CD4-positive, alpha-beta memory T cell (primary cell): ENCODE measurements at regions not wholly inside any gene's neighbourhood (a gene's known extent, or its start where the extent isn't known, plus 50 kb on each side); places are given as distances from the start of the nearest gene placed in this dataset.
"Not testable (repeated sequence)": the region's sequence is repeated elsewhere in the genome, so short reads cannot be mapped to it uniquely, and the experiment has no call there.

Experiments
- CTCF ChIA-PET: fragments of 350-600 bp; sonication (Branson Sonifier 250); formaldehyde crosslinking; loops from one replicate; lab custom pipeline; 2021; ENCODE audit warnings: inconsistent platforms; ENCODE audit not compliant: partially characterized antibody; lab: Charles Lee
- POLR2A ChIA-PET: fragments of 350-600 bp; sonication (Branson Sonifier 250); formaldehyde crosslinking; loops from one replicate; lab custom pipeline; 2021; ENCODE audit not compliant: partially characterized antibody; lab: Charles Lee
- DNase-seq, 5 donors: peaks; one replicate each; pipeline versions ENCODE4 v3.0.0 to v3.0.0-alpha.2; 2020 to 2022; ENCODE audit warnings: mixed read lengths in 1 of 5
- H3K27ac ChIP-seq: one replicate; pipeline ENCODE4 v1.7.0; 2013; ENCODE audit warnings: low read depth, low read length
- H3K27me3 ChIP-seq: 2 replicates; pipeline ENCODE4 v1.7.0; 2013; ENCODE audit warnings: mild to moderate bottlenecking, low read length, moderate library complexity; ENCODE audit not compliant: insufficient read depth
- H3K36me3 ChIP-seq: 2 replicates; pipeline ENCODE4 v1.7.0; 2013; ENCODE audit warnings: mild to moderate bottlenecking, low read length, moderate library complexity; ENCODE audit not compliant: insufficient read depth
- H3K4me1 ChIP-seq: 2 replicates; pipeline ENCODE4 v1.7.0; 2013; ENCODE audit warnings: mild to moderate bottlenecking, low read length, moderate library complexity; ENCODE audit not compliant: insufficient read depth
- H3K4me3 ChIP-seq, 2 donors: one replicate each; pipeline ENCODE4 v1.7.0; 2013; ENCODE audit warnings: low read length in 2 of 2, mild to moderate bottlenecking in 1 of 2
- H3K9me3 ChIP-seq, 2 donors: one replicate each; pipeline ENCODE4 v1.7.0; 2013; ENCODE audit warnings: low read length in 2 of 2, control low read depth in 1 of 2; ENCODE audit not compliant: control insufficient read depth in 1 of 2
- H3K27ac Mint-ChIP-seq, 7 donors: one replicate each; pipeline ENCODE4 v1.8.0; 2020 to 2021; ENCODE audit warnings: mixed read lengths in 7 of 7, mild to moderate bottlenecking in 6 of 7, inconsistent platforms in 3 of 7, moderate library complexity in 3 of 7
- H3K27me3 Mint-ChIP-seq, 2 donors: one replicate each; pipeline ENCODE4 v1.8.0; 2020 to 2021; ENCODE audit warnings: mixed read lengths in 2 of 2
- H3K36me3 Mint-ChIP-seq, 2 donors: one replicate each; pipeline ENCODE4 v1.8.0; 2020 to 2021; ENCODE audit warnings: mixed read lengths in 2 of 2, inconsistent platforms in 1 of 2, mild to moderate bottlenecking in 1 of 2
- H3K4me1 Mint-ChIP-seq, 4 donors: one replicate each; pipeline ENCODE4 v1.8.0; 2020 to 2021; ENCODE audit warnings: mixed read lengths in 4 of 4, mild to moderate bottlenecking in 1 of 4
- H3K4me3 Mint-ChIP-seq, 8 donors: one replicate each; pipeline ENCODE4 v1.8.0; 2020 to 2021; ENCODE audit warnings: mixed read lengths in 8 of 8, mild to moderate bottlenecking in 7 of 8, moderate library complexity in 6 of 8, inconsistent platforms in 3 of 8
- H3K9me3 Mint-ChIP-seq, 8 donors: one replicate each; pipeline ENCODE4 v1.8.0; 2020 to 2021; ENCODE audit warnings: mixed read lengths in 8 of 8, mild to moderate bottlenecking in 5 of 8, inconsistent platforms in 3 of 8, moderate library complexity in 1 of 8
- intact Hi-C: fragments of 100-400 bp; cut with micrococcal nuclease; formaldehyde crosslinking; loops from one replicate; pipeline ENCODE4 v1.15.1; 2023

DNA sequence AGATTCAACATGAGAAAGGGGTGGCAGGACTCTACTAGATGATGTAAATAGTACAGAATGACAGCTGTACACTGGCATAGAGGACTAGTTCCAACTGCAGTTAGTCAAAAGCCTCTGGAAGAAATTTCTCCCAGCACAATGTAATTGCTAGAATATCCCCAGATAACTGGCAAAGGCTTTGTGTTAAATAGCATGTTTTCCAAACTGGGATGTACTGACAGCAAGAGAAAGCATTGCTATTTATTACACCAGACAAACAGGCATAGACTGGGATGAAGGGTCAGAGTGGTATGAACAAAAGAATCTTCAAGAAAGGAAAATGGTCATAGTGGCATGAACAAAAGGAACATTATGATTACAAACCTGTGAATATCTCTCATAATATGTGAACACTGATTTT lies 115.9 kb upstream of the CXADR start:
- ChIA-PET POLR2A (no interaction called here), CTCF (no interaction called here)
- Histone ChIP-seq H3K36me3 (no peaks in the 10 kb centered on the region), H3K27ac (no peak overlapping the region), H3K4me1 (no peaks in the 10 kb centered on the region), H3K27me3 (no peaks in the 10 kb centered on the region), H3K9me3 (no peaks in the 10 kb centered on the region), H3K4me3 (no peak overlapping the region)
- Mint-ChIP-seq H3K36me3 (no peaks in the 10 kb centered on the region), H3K27ac (no peak overlapping the region), H3K9me3 (no peaks in the 10 kb centered on the region), H3K4me3 (no peak overlapping the region), H3K4me1 (no peaks in the 10 kb centered on the region), H3K27me3 (no peaks in the 10 kb centered on the region)
- intact Hi-C loops = no loop called here
- DNase-seq = no peak

DNA sequence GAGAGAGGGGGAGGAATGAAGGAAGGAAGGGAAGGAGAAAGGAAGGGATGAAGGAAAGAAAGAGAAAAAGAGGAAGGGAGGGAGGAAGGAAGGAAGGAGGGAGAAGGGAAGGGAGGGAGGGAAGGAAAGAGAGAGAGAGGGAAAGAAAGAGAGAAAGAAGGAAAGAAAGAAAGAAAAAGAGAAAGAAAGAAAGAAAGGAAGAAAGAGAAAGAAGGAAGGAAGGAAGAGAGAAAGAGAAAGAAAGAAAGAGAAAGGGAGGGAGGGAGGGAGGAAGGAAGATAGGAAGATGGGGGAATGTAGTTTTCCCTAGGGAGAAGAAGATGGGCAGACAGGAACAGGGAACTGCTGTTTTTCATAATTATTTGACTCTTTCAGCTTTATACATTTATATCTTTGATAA lies 115.1 kb upstream of the CXADR start:
- no peaks in the 10 kb centered on the region for H3K9me3 Mint-ChIP-seq
- intact Hi-C loops = no loop called here
- CTCF ChIA-PET = no interaction called here
- Histone ChIP-seq H3K4me3 (no peak overlapping the region), H3K9me3 (no peaks in the 10 kb centered on the region), H3K4me1 (no peaks in the 10 kb centered on the region), H3K27ac (no peak overlapping the region), H3K36me3 (no peaks in the 10 kb centered on the region), H3K27me3 (no peaks in the 10 kb centered on the region)
- H3K36me3 Mint-ChIP-seq = no peaks in the 10 kb centered on the region
- POLR2A ChIA-PET = no interaction called here
- H3K4me3 Mint-ChIP-seq = no peak overlapping the region
- H3K27me3 Mint-ChIP-seq = no peaks in the 10 kb centered on the region
- H3K27ac Mint-ChIP-seq = no peak overlapping the region
- no peaks in the 10 kb centered on the region for H3K4me1 Mint-ChIP-seq
- no peak for DNase-seq

DNA sequence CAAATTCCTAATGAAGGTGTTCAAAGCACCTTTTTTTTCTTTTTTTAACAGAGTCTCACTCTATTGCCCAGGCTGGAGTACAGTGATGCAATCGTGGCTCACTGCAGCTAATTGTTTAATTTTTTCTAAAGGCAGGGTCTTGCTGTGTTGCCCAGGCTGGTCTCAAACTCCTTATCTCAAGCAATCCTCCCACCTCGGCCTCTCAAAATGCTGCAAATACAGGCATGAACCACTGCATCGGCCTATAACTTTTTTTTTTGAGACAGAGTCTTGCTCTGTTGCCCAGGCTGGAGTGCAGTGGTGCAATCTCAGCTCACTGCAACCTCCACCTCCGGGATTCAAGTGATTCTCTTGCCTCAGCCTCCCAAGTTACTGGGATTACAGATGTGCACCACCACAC lies 113.9 kb upstream of the CXADR start:
- POLR2A ChIA-PET, H3K27me3 Mint-ChIP-seq, H3K4me3 ChIP-seq, H3K9me3 Mint-ChIP-seq, H3K27me3 ChIP-seq, DNase-seq, H3K27ac ChIP-seq, H3K36me3 Mint-ChIP-seq, H3K4me1 Mint-ChIP-seq, intact Hi-C loops, H3K4me3 Mint-ChIP-seq, H3K36me3 ChIP-seq, H3K27ac Mint-ChIP-seq, H3K4me1 ChIP-seq, H3K9me3 ChIP-seq, CTCF ChIA-PET: not testable (repeated sequence)

DNA sequence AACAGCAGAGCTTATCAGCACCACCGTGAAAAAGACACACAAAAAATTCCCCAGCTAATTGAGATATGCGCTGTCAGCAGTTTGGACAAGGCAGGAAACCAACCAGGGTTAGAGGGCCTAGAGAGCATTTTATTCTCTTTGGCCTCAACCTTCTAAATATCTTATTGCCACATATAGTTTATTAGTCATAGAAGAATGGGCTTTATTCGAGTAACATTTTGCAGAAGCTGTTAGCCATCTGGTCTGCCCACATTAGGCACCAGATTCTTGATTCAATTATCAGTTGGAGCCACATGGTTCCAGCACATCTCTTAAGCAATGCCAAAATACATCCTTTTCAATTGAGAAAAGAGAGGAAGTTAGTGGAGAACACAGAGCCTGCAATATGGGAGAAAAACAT lies 109.9 kb upstream of the CXADR start:
- H3K36me3 Mint-ChIP-seq = no peaks in the 10 kb centered on the region
- no peak overlapping the region for H3K4me3 Mint-ChIP-seq
- no peaks in the 10 kb centered on the region for H3K27me3 Mint-ChIP-seq
- no peaks in the 10 kb centered on the region for H3K9me3 ChIP-seq
- no peak overlapping the region for H3K27ac Mint-ChIP-seq
- no peak for DNase-seq
- peaks cover 0 to 7% (median 1%) of the 10 kb centered on the region in 8 donors for H3K9me3 Mint-ChIP-seq
- intact Hi-C loops = no loop called here
- no peak overlapping the region for H3K4me3 ChIP-seq
- H3K27me3 ChIP-seq = no peaks in the 10 kb centered on the region
- CTCF ChIA-PET = no interaction called here
- no peak overlapping the region for H3K27ac ChIP-seq
- POLR2A ChIA-PET = no interaction called here
- H3K36me3 ChIP-seq = no peaks in the 10 kb centered on the region
- H3K4me1 ChIP-seq = no peaks in the 10 kb centered on the region
- no peaks in the 10 kb centered on the region for H3K4me1 Mint-ChIP-seq

- Histone ChIP-seq H3K9me3 (no peaks in the 10 kb centered on the region), H3K4me3 (no peak overlapping the region), H3K27ac (no peak overlapping the region), H3K27me3 (no peaks in the 10 kb centered on the region), H3K4me1 (no peaks in the 10 kb centered on the region), H3K36me3 (no peaks in the 10 kb centered on the region)
- H3K27ac Mint-ChIP-seq = no peak overlapping the region
- intact Hi-C loops = no loop called here
- H3K36me3 Mint-ChIP-seq = no peaks in the 10 kb centered on the region
- H3K4me1 Mint-ChIP-seq = no peaks in the 10 kb centered on the region
- CTCF ChIA-PET = no interaction called here
- POLR2A ChIA-PET = no interaction called here
- peaks cover 0 to 7% (median 1%) of the 10 kb centered on the region in 8 donors for H3K9me3 Mint-ChIP-seq
- H3K27me3 Mint-ChIP-seq = no peaks in the 10 kb centered on the region
- DNase-seq = no peak
- no peak overlapping the region for H3K4me3 Mint-ChIP-seq
These were observed 106.6 kb upstream of the CXADR start for GRCh38 chr21:17406202-17406601.

DNA sequence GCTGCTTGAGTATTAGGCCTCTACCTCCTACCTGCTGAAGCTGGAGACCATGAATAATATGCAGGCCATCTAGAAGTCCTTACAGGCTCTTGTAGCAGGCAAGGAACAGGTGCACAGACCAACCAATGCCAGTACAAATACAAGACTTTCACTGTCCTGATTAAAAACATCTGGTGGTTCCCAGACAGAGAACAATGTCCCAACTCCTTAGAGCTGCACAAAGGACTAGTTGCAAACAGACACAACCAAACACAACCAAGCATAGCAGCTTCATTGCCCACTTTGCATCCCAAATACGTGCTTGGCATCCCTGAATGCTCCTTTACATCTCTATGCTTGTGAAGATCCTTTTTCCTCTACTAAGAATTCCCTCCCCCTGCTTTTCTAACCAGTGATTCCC lies 98.1 kb upstream of the CXADR start:
- Histone ChIP-seq H3K4me1 (no peaks in the 10 kb centered on the region), H3K9me3 (no peaks in the 10 kb centered on the region), H3K27me3 (no peaks in the 10 kb centered on the region), H3K36me3 (no peaks in the 10 kb centered on the region), H3K4me3 (no peak overlapping the region), H3K27ac (no peak overlapping the region)
- no peak overlapping the region for H3K27ac Mint-ChIP-seq
- peaks cover 5% of the 10 kb centered on the region in 2 donors for H3K27me3 Mint-ChIP-seq
- no peaks in the 10 kb centered on the region for H3K36me3 Mint-ChIP-seq
- no peak for DNase-seq
- POLR2A ChIA-PET = no interaction called here
- intact Hi-C loops = no loop called here
- H3K4me3 Mint-ChIP-seq = no peak overlapping the region
- no peaks in the 10 kb centered on the region for H3K4me1 Mint-ChIP-seq
- CTCF ChIA-PET = no interaction called here
- H3K9me3 Mint-ChIP-seq = no peaks in the 10 kb centered on the region

GRCh38 chr21:17416139-17416538 lies 96.7 kb upstream of the CXADR start:
- no peak overlapping the region for H3K27ac ChIP-seq
- H3K36me3 ChIP-seq = no peaks in the 10 kb centered on the region
- no peak overlapping the region for H3K27ac Mint-ChIP-seq
- intact Hi-C loops = no loop called here
- H3K4me3 Mint-ChIP-seq = no peak overlapping the region
- DNase-seq = no peak
- H3K27me3 ChIP-seq = no peaks in the 10 kb centered on the region
- no peaks in the 10 kb centered on the region for H3K4me1 ChIP-seq
- H3K4me3 ChIP-seq = no peak overlapping the region
- no peaks in the 10 kb centered on the region for H3K9me3 ChIP-seq
- no peaks in the 10 kb centered on the region for H3K36me3 Mint-ChIP-seq
- peaks cover 5% of the 10 kb centered on the region in 2 donors for H3K27me3 Mint-ChIP-seq
- ChIA-PET CTCF (no interaction called here), POLR2A (no interaction called here)
- H3K9me3 Mint-ChIP-seq = no peaks in the 10 kb centered on the region
- H3K4me1 Mint-ChIP-seq = no peaks in the 10 kb centered on the region

DNA sequence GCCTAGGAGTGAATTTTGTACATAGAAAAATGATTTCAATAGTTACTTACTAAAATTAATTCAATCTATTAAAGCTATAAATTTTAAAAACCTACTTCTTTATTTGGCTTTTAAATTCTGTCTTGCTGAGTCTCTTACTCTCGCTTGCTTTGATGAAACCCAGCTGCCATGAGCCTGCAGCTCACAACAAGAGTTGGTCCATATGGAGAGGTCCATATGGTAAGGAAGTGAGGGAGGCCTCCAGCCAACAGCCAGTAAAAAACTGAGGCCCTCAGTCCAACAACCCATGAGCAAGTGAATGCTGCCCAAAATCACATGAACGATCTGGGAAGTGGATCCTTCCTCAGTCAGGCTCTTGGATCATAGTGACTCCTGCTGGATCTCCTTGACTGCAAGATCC lies 89.9 kb upstream of the CXADR start:
- Mint-ChIP-seq H3K27ac (no peak overlapping the region), H3K9me3 (no peaks in the 10 kb centered on the region), H3K36me3 (no peaks in the 10 kb centered on the region), H3K27me3 (peaks cover 2% of the 10 kb centered on the region in 2 donors), H3K4me3 (no peak overlapping the region), H3K4me1 (no peaks in the 10 kb centered on the region)
- Histone ChIP-seq H3K9me3 (no peaks in the 10 kb centered on the region), H3K4me3 (no peak overlapping the region), H3K4me1 (no peaks in the 10 kb centered on the region), H3K27me3 (no peaks in the 10 kb centered on the region), H3K36me3 (no peaks in the 10 kb centered on the region), H3K27ac (no peak overlapping the region)
- ChIA-PET CTCF (no interaction called here), POLR2A (no interaction called here)
- no peak for DNase-seq
- intact Hi-C loops = no loop called here
